SK-N-SH treated with all-trans-retinoic acid at 6 μM for 48 hours (cell line): ENCODE measurements at regions not wholly inside any gene's neighbourhood (a gene's known extent, or its start where the extent isn't known, plus 50 kb on each side); places are given as distances from the start of the nearest gene placed in this dataset.

ENCODE experiments used
- ATAC-seq: fragments of 200-7000 bp; cut with Tn5 transposase; 3 replicates; pipeline ENCODE4 v1.9.1; 2020; ENCODE audit warnings: mild to moderate bottlenecking, moderate library complexity
- ARNTL ChIP-seq: fragments of 450-650 bp; formaldehyde crosslinking; IDR thresholded peaks from 2 replicates; pipeline ENCODE4 v1.5.0; 2020; ENCODE audit warnings: low read depth, mild to moderate bottlenecking, moderate library complexity, borderline replicate concordance
- BACH2 ChIP-seq: fragments of 250-450 bp; sonication (Bioruptor Pico); IDR thresholded peaks from 2 replicates; pipeline ENCODE4 v1.9.0; 2021; ENCODE audit warnings: mild to moderate bottlenecking, borderline replicate concordance
- CREB5 ChIP-seq: fragments of 250-450 bp; sonication (Bioruptor Pico); IDR thresholded peaks from 2 replicates; pipeline ENCODE4 v1.5.1; 2020; ENCODE audit warnings: low read depth, mild to moderate bottlenecking, moderate library complexity
- CSDC2 ChIP-seq: fragments of 250-450 bp; sonication (Bioruptor Pico); IDR thresholded peaks from 2 replicates; pipeline ENCODE4 v1.5.0; 2020; ENCODE audit warnings: mild to moderate bottlenecking, moderate library complexity
- CSRNP3 ChIP-seq: fragments of 250-450 bp; sonication (Bioruptor Pico); IDR thresholded peaks from 2 replicates; pipeline ENCODE4 v1.5.1; 2021; ENCODE audit warnings: mild to moderate bottlenecking, moderate library complexity
- ESRRG ChIP-seq: fragments of 250-450 bp; sonication (Bioruptor Pico); IDR thresholded peaks from 2 replicates; pipeline ENCODE4 v1.6.1; 2021; ENCODE audit warnings: mild to moderate bottlenecking
- ISL1 ChIP-seq: fragments of 250-450 bp; sonication (Bioruptor Pico); IDR thresholded peaks from 2 replicates; pipeline ENCODE4 v2.1.2; 2022; ENCODE audit warnings: mild to moderate bottlenecking, moderate library complexity
- OSR1 ChIP-seq: fragments of 250-450 bp; sonication (Bioruptor Pico); IDR thresholded peaks from 2 replicates; pipeline ENCODE4 v1.8.0; 2022; ENCODE audit warnings: moderate library complexity, mild to moderate bottlenecking, inconsistent platforms
- PATZ1 ChIP-seq: fragments of 250-450 bp; sonication (Bioruptor Pico); IDR thresholded peaks from 2 replicates; pipeline ENCODE4 v1.8.0; 2020; ENCODE audit warnings: mild to moderate bottlenecking, moderate library complexity, borderline replicate concordance
- POU6F1 ChIP-seq: fragments of 250-450 bp; sonication (Bioruptor Pico); IDR thresholded peaks from 2 replicates; pipeline ENCODE4 v1.8.0; 2021; ENCODE audit warnings: low read depth, mild to moderate bottlenecking, moderate library complexity, borderline replicate concordance
- PPARA ChIP-seq: fragments of 250-450 bp; sonication (Bioruptor Pico); IDR thresholded peaks from 2 replicates; pipeline ENCODE4 v1.5.0; 2020; ENCODE audit warnings: mild to moderate bottlenecking, borderline replicate concordance
- RARB ChIP-seq: fragments of 250-450 bp; sonication (Bioruptor Pico); IDR thresholded peaks from 2 replicates; pipeline ENCODE4 v1.8.0; 2021; ENCODE audit warnings: mild to moderate bottlenecking, moderate library complexity
- SNAI2 ChIP-seq: fragments of 250-450 bp; sonication (Bioruptor Pico); IDR thresholded peaks from 2 replicates; pipeline ENCODE4 v1.5.0; 2020; ENCODE audit warnings: mild to moderate bottlenecking, moderate library complexity
- TSHZ2 ChIP-seq: fragments of 250-450 bp; sonication (Bioruptor Pico); IDR thresholded peaks from 2 replicates; pipeline ENCODE4 v1.5.0; 2020; ENCODE audit warnings: mild to moderate bottlenecking, moderate library complexity
- ZC3H10 ChIP-seq: fragments of 250-450 bp; sonication (Bioruptor Pico); IDR thresholded peaks from 2 replicates; pipeline ENCODE4 v1.5.1; 2021; ENCODE audit warnings: mild to moderate bottlenecking, moderate library complexity
- ZFP3 ChIP-seq: fragments of 250-450 bp; sonication (Bioruptor Pico); IDR thresholded peaks from 2 replicates; pipeline ENCODE4 v1.5.0; 2020; ENCODE audit warnings: mild to moderate bottlenecking, moderate library complexity
- ZFP30 ChIP-seq: fragments of 450-650 bp; formaldehyde crosslinking; IDR thresholded peaks from 2 replicates; pipeline ENCODE4 v1.5.0; 2022; ENCODE audit warnings: mild to moderate bottlenecking, moderate library complexity
- ZNF565 ChIP-seq: fragments of 450-650 bp; formaldehyde crosslinking; conservative IDR thresholded peaks from 2 replicates; pipeline ENCODE4 v1.5.0; 2020; ENCODE audit warnings: low read depth, mild to moderate bottlenecking, moderate library complexity
- ZNF70 ChIP-seq: fragments of 450-650 bp; formaldehyde crosslinking; IDR thresholded peaks from 2 replicates; pipeline ENCODE4 v1.5.0; 2020; ENCODE audit warnings: mild to moderate bottlenecking, moderate library complexity
- ZNF8 ChIP-seq: fragments of 450-650 bp; formaldehyde crosslinking; IDR thresholded peaks from 2 replicates; pipeline ENCODE4 v1.5.0; 2020; ENCODE audit warnings: mild to moderate bottlenecking, moderate library complexity

- no peak for TF ChIP-seq TSHZ2
- TF ChIP-seq OSR1 (CRISPR knock-in tag) = no peak
- ATAC-seq = no peak
Measured at GRCh38 chr2:184169366-184169765, 429.0 kb upstream of the ZNF804A start.

- no peak for TF ChIP-seq PPARA (CRISPR knock-in tag)
- TF ChIP-seq CSDC2 (CRISPR knock-in tag) = no peak
- no peak for TF ChIP-seq ESRRG (CRISPR knock-in tag)
- no peak for TF ChIP-seq ZC3H10 (CRISPR knock-in tag)
- no peak for TF ChIP-seq ZFP3
- no peak for TF ChIP-seq PATZ1 (CRISPR knock-in tag)
- TF ChIP-seq BACH2 = no peak
- no peak for TF ChIP-seq POU6F1 (CRISPR knock-in tag)
- no peak for TF ChIP-seq TSHZ2
- no peak for TF ChIP-seq ZFP30 (CRISPR knock-in tag)
- TF ChIP-seq ARNTL (CRISPR knock-in tag) = no peak
- ATAC-seq = no peak
Measured at GRCh38 chr2:184174493-184175104, 423.7 kb upstream of the ZNF804A start.

- ATAC-seq = no peak
- TF ChIP-seq ZNF565 (CRISPR knock-in tag) = no peak
- TF ChIP-seq ZNF70 = no peak
- TF ChIP-seq RARB (CRISPR knock-in tag) = no peak
- no peak for TF ChIP-seq PPARA (CRISPR knock-in tag)
- TF ChIP-seq CSRNP3 (CRISPR knock-in tag) = 0 out of 2 replicates have a peak, but pooled peaks have one; percentile 61
- TF ChIP-seq CREB5 (CRISPR knock-in tag) = peak; percentile 74
- TF ChIP-seq ZNF8 (CRISPR knock-in tag) = 0 out of 2 replicates have a peak, but pooled peaks have one; percentile 18
- TF ChIP-seq ZFP30 (CRISPR knock-in tag) = no peak
- peak; percentile 98 for TF ChIP-seq ISL1 (CRISPR knock-in tag)
- TF ChIP-seq OSR1 (CRISPR knock-in tag) = no peak
- TF ChIP-seq TSHZ2 = peak; percentile 82
- TF ChIP-seq SNAI2 (CRISPR knock-in tag) = no peak
- peak; percentile 78; the same call in 1 of the 2 replicates for TF ChIP-seq POU6F1 (CRISPR knock-in tag)
- TF ChIP-seq ESRRG (CRISPR knock-in tag) = peak; percentile 72
- peak; percentile 71; the same call in 1 of the 2 replicates for TF ChIP-seq ARNTL (CRISPR knock-in tag)
Measured at GRCh38 chr2:184178229-184178628, 420.1 kb upstream of the ZNF804A start.
